IPS-11a (cell line): ENCODE measurements at regions not wholly inside any gene's neighbourhood (a gene's known extent, or its start where the extent isn't known, plus 50 kb on each side); places are given as distances from the start of the nearest gene placed in this dataset.

Experiments
- H3K4me3 ChIP-seq: one replicate; pipeline ENCODE4 v1.5.1; 2013; ENCODE audit warnings: low read depth, low read length, control low read depth

GRCh38 chr20:60962367-60963045 is 289.6 kb upstream of the CDH4 start:
- H3K4me3 ChIP-seq = no peak overlapping the region

GRCh38 chr20:60963146-60963545 is 288.9 kb upstream of the CDH4 start:
- no peak overlapping the region for H3K4me3 ChIP-seq

DNA sequence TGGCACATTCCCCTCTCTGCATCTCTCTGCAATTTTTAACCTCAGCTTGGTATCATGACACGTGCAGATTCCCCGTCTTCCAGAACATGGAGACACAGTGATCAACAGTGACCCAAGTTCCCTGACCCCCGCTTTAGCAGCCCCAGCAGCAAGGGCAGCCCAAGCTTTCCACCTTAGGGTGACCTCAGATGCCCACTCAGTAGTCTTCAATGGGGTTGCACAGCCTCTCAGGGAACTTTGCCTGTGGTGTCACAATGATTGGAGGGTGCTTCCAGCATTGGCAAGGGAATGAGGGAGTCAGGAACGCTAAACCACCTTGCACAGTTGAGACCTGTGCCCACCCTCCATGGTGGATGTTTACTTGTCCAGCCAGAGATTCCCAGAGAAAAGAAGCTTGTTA is 287.1 kb upstream of the CDH4 start:
- H3K4me3 ChIP-seq = no peak overlapping the region

DNA sequence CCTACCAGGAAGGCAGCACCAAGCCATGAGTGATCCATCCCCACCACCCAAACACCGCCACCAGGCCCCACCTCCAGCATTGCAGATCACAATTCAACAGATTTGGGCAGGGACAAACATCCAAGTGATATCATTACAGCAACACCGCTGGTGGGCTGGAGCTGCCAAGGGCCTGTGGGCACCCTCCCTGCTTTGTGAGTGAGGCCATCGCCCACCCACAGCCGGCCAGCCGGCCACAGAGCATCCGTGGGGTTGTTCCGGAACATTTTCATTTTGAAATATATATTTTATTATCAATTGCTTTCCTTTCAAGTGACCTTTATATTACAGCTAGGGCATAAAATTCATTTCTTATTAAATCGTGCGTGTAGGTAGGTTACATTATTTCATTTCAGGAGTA is 286.0 kb upstream of the CDH4 start:
- no peak overlapping the region for H3K4me3 ChIP-seq

GRCh38 chr20:60966766-60967165 is 285.3 kb upstream of the CDH4 start:
- no peak overlapping the region for H3K4me3 ChIP-seq

DNA sequence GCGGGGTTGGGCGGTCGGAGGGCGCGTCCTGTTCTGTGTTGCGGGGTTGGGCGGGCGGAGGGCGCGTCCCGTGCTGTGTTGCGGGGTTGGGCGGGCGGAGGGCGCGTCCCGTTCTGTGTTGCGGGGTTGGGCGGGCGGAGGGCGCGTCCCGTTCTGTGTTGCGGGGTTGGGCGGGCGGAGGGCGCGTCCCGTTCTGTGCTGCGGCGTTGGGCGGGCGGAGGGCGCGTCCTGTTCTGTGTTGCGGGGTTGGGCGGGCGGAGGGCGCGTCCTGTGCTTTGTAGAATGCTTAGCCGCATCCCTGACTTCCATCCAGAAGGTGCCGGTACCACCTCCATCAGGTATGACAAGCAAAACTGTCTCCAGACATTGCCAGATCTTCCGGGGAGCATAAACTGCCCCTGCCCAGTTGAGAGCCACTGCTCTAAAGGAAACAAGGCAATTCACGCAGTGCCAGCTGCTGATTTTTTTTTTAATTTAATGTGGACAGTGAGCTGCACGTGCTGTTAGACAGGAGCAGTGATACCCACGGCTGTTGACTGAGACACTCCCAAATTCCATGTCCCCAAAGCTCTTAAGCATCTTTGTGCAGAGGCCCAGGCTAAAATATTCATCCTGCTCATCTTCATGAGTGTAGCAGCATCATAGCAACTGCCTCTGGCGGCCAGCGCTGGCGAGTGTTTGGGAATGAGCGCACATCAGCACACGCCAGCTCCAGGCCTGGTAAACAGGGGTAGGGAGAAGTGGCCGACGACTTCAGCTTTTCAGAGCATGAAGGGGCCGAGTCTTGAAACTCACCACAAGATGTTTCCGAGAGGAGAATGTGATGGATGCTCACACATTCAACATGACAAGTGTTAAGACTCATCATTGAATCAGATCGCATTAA is 284.4 kb upstream of the CDH4 start:
- H3K4me3 ChIP-seq = no peak overlapping the region

GRCh38 chr20:60968853-60969720 is 283.0 kb upstream of the CDH4 start:
- no peak overlapping the region for H3K4me3 ChIP-seq

DNA sequence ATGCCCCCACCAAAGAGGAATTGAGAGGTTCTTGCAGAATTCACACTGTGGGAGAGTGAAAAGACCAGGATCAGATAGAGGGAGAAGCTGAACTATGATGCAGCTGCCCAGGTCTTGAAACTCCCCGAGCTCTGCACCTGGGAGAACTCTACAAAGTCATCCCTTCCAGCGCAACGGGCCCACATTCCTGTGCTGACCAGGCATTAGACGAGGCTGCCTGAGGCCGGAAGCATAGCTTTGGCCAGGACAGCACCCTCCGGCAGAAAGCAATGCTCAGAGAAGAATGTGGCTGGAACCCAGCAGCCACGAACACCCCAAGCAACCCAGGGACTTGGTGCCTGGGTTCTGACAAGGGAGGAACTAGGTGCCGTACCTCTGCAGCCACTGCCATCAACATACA is 281.5 kb upstream of the CDH4 start:
- H3K4me3 ChIP-seq = no peak overlapping the region

DNA sequence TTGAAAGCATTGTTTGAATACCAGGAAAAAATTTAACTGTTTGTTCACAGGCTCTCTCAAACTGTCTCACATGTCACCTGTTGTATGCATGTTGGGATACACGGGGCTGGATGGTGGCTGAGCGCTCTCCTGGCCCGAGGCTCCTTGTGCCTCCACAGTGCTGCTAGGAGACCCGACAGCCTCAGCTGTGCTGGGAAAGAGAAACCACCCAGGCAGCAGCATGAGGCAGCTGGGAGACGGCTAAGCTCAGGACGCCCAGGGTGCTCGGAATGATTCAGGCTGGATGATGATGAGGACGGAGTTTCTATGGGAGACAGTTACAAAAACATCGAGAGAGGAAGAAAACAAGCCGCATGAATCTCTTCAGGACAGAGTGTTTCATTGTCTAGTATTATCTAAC is 278.0 kb upstream of the CDH4 start:
- no peak overlapping the region for H3K4me3 ChIP-seq

GRCh38 chr20:60974441-60974945 is 277.6 kb upstream of the CDH4 start:
- H3K4me3 ChIP-seq = no peak overlapping the region

DNA sequence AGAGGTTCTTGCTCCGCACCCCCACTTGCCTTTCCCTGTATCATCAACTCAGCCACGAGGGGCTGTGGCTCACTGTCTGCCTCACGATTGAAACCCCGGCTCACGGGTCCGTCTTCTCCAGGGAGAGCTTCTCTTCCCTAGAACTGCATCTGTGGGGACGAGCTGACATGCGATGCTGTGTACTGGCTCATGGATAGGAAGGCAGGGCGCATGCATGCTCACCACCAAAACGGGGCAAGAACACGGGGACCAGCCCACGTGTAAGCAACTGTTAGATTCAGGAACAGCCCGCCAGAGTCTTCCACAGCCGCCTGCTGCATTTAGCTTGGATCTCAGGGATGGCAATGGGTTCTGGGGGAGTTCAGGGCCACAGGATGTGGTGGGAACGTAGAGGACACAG is 275.9 kb upstream of the CDH4 start:
- H3K4me3 ChIP-seq = no peak overlapping the region

DNA sequence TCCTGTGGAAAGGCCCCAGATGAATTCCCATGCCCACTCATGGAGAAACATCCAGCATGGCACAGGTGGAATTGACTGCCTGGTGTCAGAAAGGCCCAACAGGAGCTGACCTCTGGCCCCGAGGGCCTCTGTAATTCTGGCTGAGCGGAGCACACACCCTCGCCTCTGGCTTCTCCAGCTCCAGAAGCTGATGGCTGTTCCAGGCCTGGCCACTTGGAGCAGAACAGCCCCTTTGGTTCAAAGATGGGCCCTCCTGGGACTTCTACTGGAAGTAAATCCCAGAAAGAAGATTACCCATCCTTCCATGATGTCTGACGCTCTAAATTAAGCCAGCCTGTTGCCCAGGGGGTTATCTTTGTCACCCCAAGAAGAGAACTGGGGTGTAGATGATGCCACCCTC is 275.1 kb upstream of the CDH4 start:
- no peak overlapping the region for H3K4me3 ChIP-seq

DNA sequence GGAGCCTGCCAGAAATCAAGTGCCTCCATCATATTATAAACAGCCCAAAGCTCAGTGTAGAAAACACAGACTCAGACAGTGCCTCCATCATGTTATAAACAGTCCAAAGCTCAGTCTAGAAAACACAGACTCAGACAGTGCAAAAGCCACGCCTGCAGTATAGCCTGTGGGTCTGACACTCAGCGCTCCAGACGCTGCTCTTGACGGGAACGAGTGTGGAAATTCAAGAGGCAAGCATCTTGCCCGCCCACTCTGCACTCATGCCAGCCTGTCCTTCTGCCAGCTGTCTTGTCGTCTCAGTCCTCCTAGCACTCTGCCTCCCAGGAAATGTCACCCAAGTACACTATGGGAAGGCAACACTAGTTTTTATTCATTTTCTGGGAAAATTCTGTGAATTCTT is 274.2 kb upstream of the CDH4 start:
- H3K4me3 ChIP-seq = no peak overlapping the region

- no peak overlapping the region for H3K4me3 ChIP-seq
These were observed 267.4 kb upstream of the CDH4 start for GRCh38 chr20:60984666-60985065.

- no peak overlapping the region for H3K4me3 ChIP-seq
These were observed 265.4 kb upstream of the CDH4 start for GRCh38 chr20:60986506-60987156.

DNA sequence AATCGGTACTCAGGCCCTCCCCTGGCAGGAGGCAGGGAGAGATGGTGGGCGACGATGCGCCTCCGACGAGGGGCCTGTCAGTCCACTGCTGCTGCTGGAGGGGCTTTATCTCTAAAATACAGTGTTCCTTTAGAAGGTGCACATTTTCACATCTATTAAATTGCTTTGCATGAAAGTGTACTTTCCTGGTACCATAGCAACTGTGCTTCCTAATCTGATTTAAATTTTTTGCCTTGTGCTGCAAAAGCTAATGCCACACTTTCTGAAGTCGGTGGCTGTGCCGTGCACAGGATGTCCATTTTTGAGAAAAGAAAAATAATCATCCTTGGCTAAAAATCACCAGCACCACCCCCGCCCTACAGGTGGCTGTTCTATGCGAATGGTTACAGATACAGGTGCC is 262.0 kb upstream of the CDH4 start:
- H3K4me3 ChIP-seq = no peak overlapping the region

- no peak overlapping the region for H3K4me3 ChIP-seq
These were observed 261.4 kb upstream of the CDH4 start for GRCh38 chr20:60990643-60991042.

GRCh38 chr20:60993433-60994044 is 258.5 kb upstream of the CDH4 start:
- H3K4me3 ChIP-seq = no peak overlapping the region

DNA sequence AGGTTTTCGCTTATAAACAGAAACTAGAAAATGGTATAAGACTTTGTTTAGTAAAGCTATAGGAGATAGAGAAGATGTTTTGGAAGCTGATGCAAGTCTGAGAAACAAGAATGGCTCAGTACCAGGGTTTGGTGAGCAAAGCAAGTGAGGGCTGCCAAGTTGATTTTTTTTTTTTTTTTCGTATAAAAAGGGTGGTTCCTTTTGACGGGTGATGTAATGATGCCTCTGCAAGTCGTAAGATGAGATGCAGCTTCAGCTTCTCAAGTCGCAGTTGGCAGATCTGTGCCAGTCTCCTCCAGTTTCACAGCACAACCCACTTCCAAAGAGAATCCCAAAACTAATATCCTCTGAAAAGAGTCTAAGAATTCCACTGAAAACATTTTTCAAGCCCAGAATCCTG is 252.8 kb upstream of the CDH4 start:
- no peak overlapping the region for H3K4me3 ChIP-seq

GRCh38 chr20:61002090-61002489 is 250.0 kb upstream of the CDH4 start:
- H3K4me3 ChIP-seq = no peak overlapping the region
